Epidermal melanocyte (primary cell): ENCODE measurements at regions not wholly inside any gene's neighbourhood (a gene's known extent, or its start where the extent isn't known, plus 50 kb on each side); places are given as distances from the start of the nearest gene placed in this dataset.
"Not testable (repeated sequence)": the region's sequence is repeated elsewhere in the genome, so short reads cannot be mapped to it uniquely, and the experiment has no call there.

Experiments used
- DNase-seq: peaks from one replicate; pipeline ENCODE4 v3.0.0; 2011; ENCODE audit warnings: low spot score; ENCODE audit not compliant: insufficient read length

GRCh38 chr5:174995827-174996226, 271.4 kb downstream of the MSX2 start:
- no peak for DNase-seq

- DNase-seq: no peak
Measured at GRCh38 chr5:174991847-174992246, 267.5 kb downstream of the MSX2 start.

GRCh38 chr5:174990909-174991308, 266.5 kb downstream of the MSX2 start:
- no peak for DNase-seq

- DNase-seq: no peak
Measured at GRCh38 chr5:174987443-174988012, 263.1 kb downstream of the MSX2 start.

- no peak for DNase-seq
Measured at GRCh38 chr5:174984863-174985262, 260.5 kb downstream of the MSX2 start.

GRCh38 chr5:174982485-174982884, 258.1 kb downstream of the MSX2 start:
- DNase-seq: no peak

- no peak for DNase-seq
Measured at GRCh38 chr5:174981416-174981815, 257.0 kb downstream of the MSX2 start.

GRCh38 chr5:174980952-174981351, 256.6 kb downstream of the MSX2 start:
- DNase-seq: no peak

GRCh38 chr5:174972291-174972690, 247.9 kb downstream of the MSX2 start:
- DNase-seq: no peak

- DNase-seq: no peak
Measured at GRCh38 chr5:174971210-174971609, 246.8 kb downstream of the MSX2 start.

- no peak for DNase-seq
Measured at GRCh38 chr5:174970502-174970901, 246.1 kb downstream of the MSX2 start.

- DNase-seq: no peak
Measured at GRCh38 chr5:174953871-174954270, 229.5 kb downstream of the MSX2 start.

- peak; percentile 68 for DNase-seq
Measured at GRCh38 chr5:174951151-174951780, 226.9 kb downstream of the MSX2 start.

- DNase-seq: no peak
Measured at GRCh38 chr5:174947548-174947947, 223.2 kb downstream of the MSX2 start.

GRCh38 chr5:174945853-174946252, 221.5 kb downstream of the MSX2 start:
- no peak for DNase-seq

GRCh38 chr5:174943785-174944184, 219.4 kb downstream of the MSX2 start:
- DNase-seq: no peak

GRCh38 chr5:174943002-174943401, 218.6 kb downstream of the MSX2 start:
- not testable (repeated sequence) for DNase-seq

GRCh38 chr5:174937201-174938123, 213.1 kb downstream of the MSX2 start:
- DNase-seq: no peak

- peak; percentile 46 for DNase-seq
Measured at GRCh38 chr5:174935854-174936474, 211.6 kb downstream of the MSX2 start.

- DNase-seq: not testable (repeated sequence)
Measured at GRCh38 chr5:174931033-174931432, 206.7 kb downstream of the MSX2 start.

GRCh38 chr5:174925586-174925985, 201.2 kb downstream of the MSX2 start:
- DNase-seq: no peak

- DNase-seq: no peak
Measured at GRCh38 chr5:174922955-174923354, 198.6 kb downstream of the MSX2 start.
